ENCODE measurements at regions not wholly inside any gene's neighbourhood (a gene's known extent, or its start where the extent isn't known, plus 50 kb on each side); places are given as distances from the start of the nearest gene placed in this dataset.

DNA sequence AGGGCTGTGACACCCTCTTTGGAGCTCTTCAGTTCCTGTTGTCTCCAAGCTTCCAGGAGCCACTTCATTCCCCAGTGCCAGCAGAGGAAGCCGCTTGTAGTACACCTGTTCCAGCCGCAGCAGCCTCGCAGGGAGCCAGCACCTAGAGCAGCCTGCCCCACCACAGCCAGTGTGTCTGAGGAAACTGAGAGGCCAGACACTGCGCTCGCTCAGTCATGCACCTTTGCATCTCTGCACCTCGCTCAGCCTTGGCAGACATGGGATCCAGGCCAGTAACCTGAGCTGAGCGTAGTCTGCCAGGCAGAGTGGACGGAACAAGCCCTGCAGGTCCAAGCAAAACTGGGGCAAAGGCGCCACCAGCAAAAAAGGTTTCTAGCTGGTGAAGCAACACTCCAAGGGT lies 1072.1 kb downstream of the JRKL start:
- Histone ChIP-seq H3K4me3 (ENCODE audit: low read depth, low read length) (no peak overlapping the region), H3K4me1 (no peaks in the 10 kb centered on the region), H3K27me3 (replicated peaks; ENCODE audit: control insufficient read depth, insufficient read depth, low read length) (no peaks in the 10 kb centered on the region), H3K36me3 (ENCODE audit: control insufficient read depth, insufficient read depth, low read length) (no peaks in the 10 kb centered on the region), H3K9me3 (no peaks in the 10 kb centered on the region; the same call in none of the 2 replicates)
- H3K27ac Mint-ChIP-seq (ENCODE audit: unreplicated experiment): no peak overlapping the region
- BruUV-seq (replicated peaks): no TSS peak
- ChIA-PET CTCF (no interaction called here), POLR2A (no interaction called here)
- H3K9me3 Mint-ChIP-seq (ENCODE audit: unreplicated experiment): peaks cover 19% of the 10 kb centered on the region
- no peaks in the 10 kb centered on the region for H3K36me3 Mint-ChIP-seq (ENCODE audit: insufficient read depth, unreplicated experiment)
- peaks cover 4% of the 10 kb centered on the region for H3K27me3 Mint-ChIP-seq (ENCODE audit: insufficient read depth, unreplicated experiment)
- no peaks in the 10 kb centered on the region for H3K4me1 Mint-ChIP-seq (ENCODE audit: low read depth, unreplicated experiment)
- peak in 1 of 2 experiments; percentile 34 for DNase-seq
- intact Hi-C loops (cut with micrococcal nuclease; ENCODE audit: unreplicated experiment): no loop called here
- no peak overlapping the region for H3K4me3 Mint-ChIP-seq (ENCODE audit: unreplicated experiment)
- TF ChIP-seq, protein P1, sequence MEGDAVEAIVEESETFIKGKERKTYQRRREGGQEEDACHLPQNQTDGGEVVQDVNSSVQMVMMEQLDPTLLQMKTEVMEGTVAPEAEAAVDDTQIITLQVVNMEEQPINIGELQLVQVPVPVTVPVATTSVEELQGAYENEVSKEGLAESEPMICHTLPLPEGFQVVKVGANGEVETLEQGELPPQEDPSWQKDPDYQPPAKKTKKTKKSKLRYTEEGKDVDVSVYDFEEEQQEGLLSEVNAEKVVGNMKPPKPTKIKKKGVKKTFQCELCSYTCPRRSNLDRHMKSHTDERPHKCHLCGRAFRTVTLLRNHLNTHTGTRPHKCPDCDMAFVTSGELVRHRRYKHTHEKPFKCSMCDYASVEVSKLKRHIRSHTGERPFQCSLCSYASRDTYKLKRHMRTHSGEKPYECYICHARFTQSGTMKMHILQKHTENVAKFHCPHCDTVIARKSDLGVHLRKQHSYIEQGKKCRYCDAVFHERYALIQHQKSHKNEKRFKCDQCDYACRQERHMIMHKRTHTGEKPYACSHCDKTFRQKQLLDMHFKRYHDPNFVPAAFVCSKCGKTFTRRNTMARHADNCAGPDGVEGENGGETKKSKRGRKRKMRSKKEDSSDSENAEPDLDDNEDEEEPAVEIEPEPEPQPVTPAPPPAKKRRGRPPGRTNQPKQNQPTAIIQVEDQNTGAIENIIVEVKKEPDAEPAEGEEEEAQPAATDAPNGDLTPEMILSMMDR (IDR thresholded peaks at IDR 0.05; ENCODE audit: insufficient read depth in 1 of 2, low read depth in 1 of 2, low read length in 1 of 2, severe bottlenecking in 1 of 2, unreplicated experiment in 1 of 2): no peak

DNA sequence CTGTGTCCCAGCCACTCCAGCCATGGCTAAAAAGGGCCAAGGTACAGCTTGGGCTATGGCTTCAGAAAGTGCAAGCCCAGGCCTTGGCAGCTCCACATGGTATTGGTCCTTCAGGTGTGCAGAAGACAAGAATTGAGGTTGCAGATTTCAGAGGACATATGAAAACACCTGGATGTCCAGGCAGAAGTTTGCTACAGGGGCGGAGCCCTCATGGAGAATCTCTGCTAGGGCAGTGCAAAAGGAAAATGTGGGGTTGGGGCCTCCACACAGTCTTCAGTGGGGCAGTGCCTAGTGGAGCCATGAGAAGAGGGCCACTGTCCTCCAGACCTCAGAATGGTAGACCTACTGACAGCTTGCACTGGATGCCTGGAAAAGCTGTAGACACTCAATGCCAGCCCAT lies 1074.1 kb downstream of the JRKL start:
- no TSS peak for BruUV-seq (replicated peaks)
- Mint-ChIP-seq H3K4me3 (ENCODE audit: unreplicated experiment) (no peak overlapping the region), H3K9me3 (ENCODE audit: unreplicated experiment) (peaks cover 19% of the 10 kb centered on the region), H3K4me1 (ENCODE audit: low read depth, unreplicated experiment) (no peaks in the 10 kb centered on the region), H3K36me3 (ENCODE audit: insufficient read depth, unreplicated experiment) (no peaks in the 10 kb centered on the region), H3K27ac (ENCODE audit: unreplicated experiment) (no peak overlapping the region), H3K27me3 (ENCODE audit: insufficient read depth, unreplicated experiment) (peaks cover 4% of the 10 kb centered on the region)
- no peak overlapping the region for H3K4me3 ChIP-seq (ENCODE audit: low read depth, low read length)
- no peaks in the 10 kb centered on the region; the same call in none of the 2 replicates for H3K9me3 ChIP-seq
- TF ChIP-seq, protein P1 (IDR thresholded peaks at IDR 0.05; ENCODE audit: insufficient read depth in 1 of 2, low read depth in 1 of 2, low read length in 1 of 2, severe bottlenecking in 1 of 2, unreplicated experiment in 1 of 2): no peak
- ChIA-PET CTCF (no interaction called here), POLR2A (no interaction called here)
- H3K36me3 ChIP-seq (ENCODE audit: control insufficient read depth, insufficient read depth, low read length): no peaks in the 10 kb centered on the region
- no peaks in the 10 kb centered on the region for H3K4me1 ChIP-seq
- no peaks in the 10 kb centered on the region for H3K27me3 ChIP-seq (replicated peaks; ENCODE audit: control insufficient read depth, insufficient read depth, low read length)
- intact Hi-C loops (cut with micrococcal nuclease; ENCODE audit: unreplicated experiment): no loop called here
- no peak for DNase-seq

DNA sequence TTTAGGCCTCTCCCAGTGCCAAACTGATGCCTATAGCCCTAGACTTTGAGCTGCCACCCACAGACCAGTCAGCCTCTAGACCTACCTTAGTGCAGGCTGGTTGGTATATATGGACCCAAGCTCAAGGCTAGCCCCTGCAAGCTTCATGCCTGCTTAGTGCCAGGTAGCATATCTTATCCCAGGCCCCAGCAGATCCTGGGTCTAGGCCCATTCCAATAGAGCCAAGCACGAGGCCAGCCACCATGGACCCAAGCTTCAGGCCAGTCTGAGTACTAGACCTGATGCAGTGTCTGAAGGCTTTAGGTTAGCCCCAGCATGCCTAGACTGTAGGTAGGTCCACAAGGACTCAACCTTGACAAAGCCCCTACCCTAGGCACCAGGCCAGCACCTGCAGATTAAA lies 1081.7 kb downstream of the JRKL start:
- no peak for DNase-seq
- Histone ChIP-seq H3K36me3 (ENCODE audit: control insufficient read depth, insufficient read depth, low read length) (no peaks in the 10 kb centered on the region), H3K4me3 (ENCODE audit: low read depth, low read length) (no peak overlapping the region), H3K27me3 (replicated peaks; ENCODE audit: control insufficient read depth, insufficient read depth, low read length) (no peaks in the 10 kb centered on the region), H3K9me3 (peaks cover 10% of the 10 kb centered on the region; the same call in 1 of the 2 replicates), H3K4me1 (no peaks in the 10 kb centered on the region)
- no peaks in the 10 kb centered on the region for H3K27me3 Mint-ChIP-seq (ENCODE audit: insufficient read depth, unreplicated experiment)
- intact Hi-C loops (cut with micrococcal nuclease; ENCODE audit: unreplicated experiment): no loop called here
- H3K27ac Mint-ChIP-seq (ENCODE audit: unreplicated experiment): no peak overlapping the region
- ChIA-PET POLR2A (no interaction called here), CTCF (no interaction called here)
- H3K36me3 Mint-ChIP-seq (ENCODE audit: insufficient read depth, unreplicated experiment): no peaks in the 10 kb centered on the region
- H3K4me1 Mint-ChIP-seq (ENCODE audit: low read depth, unreplicated experiment): no peaks in the 10 kb centered on the region
- TF ChIP-seq, protein P1 (IDR thresholded peaks at IDR 0.05; ENCODE audit: insufficient read depth in 1 of 2, low read depth in 1 of 2, low read length in 1 of 2, severe bottlenecking in 1 of 2, unreplicated experiment in 1 of 2): no peak
- BruUV-seq (replicated peaks): no TSS peak
- peaks cover 30% of the 10 kb centered on the region for H3K9me3 Mint-ChIP-seq (ENCODE audit: unreplicated experiment)
- no peak overlapping the region for H3K4me3 Mint-ChIP-seq (ENCODE audit: unreplicated experiment)
